Body of pancreas (tissue), 4 donors: ENCODE measurements at regions not wholly inside any gene's neighbourhood (a gene's known extent, or its start where the extent isn't known, plus 50 kb on each side); places are given as distances from the start of the nearest gene placed in this dataset.

ENCODE experiments used
- POLR2A ChIP-seq, 3 donors: fragments of 450-650 bp; IDR thresholded peaks; one replicate each; pipeline ENCODE4 v1.6.1; 2016; ENCODE audit warnings: antibody characterized with exemption in 3 of 3, mild to moderate bottlenecking in 2 of 3
- TF ChIP-seq, protein P1 (sequence below), 7 experiments: fragments of 450-650 bp in 4 of 7; fragments of 200-600 bp in 3 of 7; sonication (generic) in 3 of 7; IDR thresholded peaks; one replicate each; pipeline ENCODE4 v1.5.1; 2016 to 2019; ENCODE audit warnings: antibody characterized with exemption in 7 of 7

DNA sequence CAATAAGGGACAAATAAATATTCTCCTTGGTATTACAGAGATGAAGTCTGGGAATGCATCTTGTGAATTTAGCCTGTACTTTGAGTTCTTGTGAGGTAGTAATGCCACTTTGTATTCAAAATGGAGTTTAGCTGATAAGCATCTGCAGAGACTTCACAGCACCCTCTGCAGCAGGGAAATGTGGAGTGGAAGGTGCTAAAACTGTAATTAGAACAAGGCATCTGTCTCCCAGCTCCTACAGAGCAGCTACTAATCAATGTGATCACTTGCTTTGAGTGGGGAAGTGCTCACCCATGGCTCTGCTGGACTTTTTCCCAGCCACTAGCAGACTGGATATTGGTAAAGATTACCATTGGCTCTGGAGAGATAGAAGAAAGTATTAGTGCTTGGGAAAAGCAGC lies 56.2 kb upstream of the TMEFF2 start:
- TF ChIP-seq, protein P1, sequence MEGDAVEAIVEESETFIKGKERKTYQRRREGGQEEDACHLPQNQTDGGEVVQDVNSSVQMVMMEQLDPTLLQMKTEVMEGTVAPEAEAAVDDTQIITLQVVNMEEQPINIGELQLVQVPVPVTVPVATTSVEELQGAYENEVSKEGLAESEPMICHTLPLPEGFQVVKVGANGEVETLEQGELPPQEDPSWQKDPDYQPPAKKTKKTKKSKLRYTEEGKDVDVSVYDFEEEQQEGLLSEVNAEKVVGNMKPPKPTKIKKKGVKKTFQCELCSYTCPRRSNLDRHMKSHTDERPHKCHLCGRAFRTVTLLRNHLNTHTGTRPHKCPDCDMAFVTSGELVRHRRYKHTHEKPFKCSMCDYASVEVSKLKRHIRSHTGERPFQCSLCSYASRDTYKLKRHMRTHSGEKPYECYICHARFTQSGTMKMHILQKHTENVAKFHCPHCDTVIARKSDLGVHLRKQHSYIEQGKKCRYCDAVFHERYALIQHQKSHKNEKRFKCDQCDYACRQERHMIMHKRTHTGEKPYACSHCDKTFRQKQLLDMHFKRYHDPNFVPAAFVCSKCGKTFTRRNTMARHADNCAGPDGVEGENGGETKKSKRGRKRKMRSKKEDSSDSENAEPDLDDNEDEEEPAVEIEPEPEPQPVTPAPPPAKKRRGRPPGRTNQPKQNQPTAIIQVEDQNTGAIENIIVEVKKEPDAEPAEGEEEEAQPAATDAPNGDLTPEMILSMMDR (IDR thresholded peaks at IDR 0.05), result no peak
- no peak for TF ChIP-seq POLR2A (IDR thresholded peaks at IDR 0.05)
